Cardiac fibroblast (primary cell): ENCODE measurements at regions not wholly inside any gene's neighbourhood (a gene's known extent, or its start where the extent isn't known, plus 50 kb on each side); places are given as distances from the start of the nearest gene placed in this dataset.

Experiments
- DNase-seq, 2 donors: peaks; one replicate each; pipeline versions ENCODE4 v3.0.0 to v3.0.0-alpha.2; 2010; ENCODE audit warnings: low read depth in 2 of 2
- H3K4me3 ChIP-seq, 2 donors: replicated peaks in 1 of 2; 1 replicate in 1 of 2; 2 replicates in 1 of 2; pipeline ENCODE4 v1.5.1; 2011; ENCODE audit warnings: low read depth in 2 of 2, low read length in 2 of 2, mild to moderate bottlenecking in 2 of 2, moderate library complexity in 1 of 2
- CTCF ChIP-seq: IDR thresholded peaks from one replicate; pipeline ENCODE4 v1.5.1; 2011; ENCODE audit warnings: low read depth, mild to moderate bottlenecking, low read length, inconsistent platforms

GRCh38 chr2:152920846-152921245 is 202.4 kb downstream of the ARL6IP6 start:
- no peak overlapping the region for H3K4me3 ChIP-seq
- TF ChIP-seq CTCF = no peak
- no peak for DNase-seq

- H3K4me3 ChIP-seq = no peak overlapping the region
- no peak for DNase-seq
- TF ChIP-seq CTCF = no peak
Observed at GRCh38 chr2:152910970-152911369, 192.6 kb downstream of the ARL6IP6 start.

- no peak for TF ChIP-seq CTCF
- no peak for DNase-seq
- no peak overlapping the region for H3K4me3 ChIP-seq
Observed at GRCh38 chr2:152907046-152907445, 188.6 kb downstream of the ARL6IP6 start.

GRCh38 chr2:152894051-152894450 is 175.6 kb downstream of the ARL6IP6 start:
- DNase-seq = no peak
- no peak overlapping the region for H3K4me3 ChIP-seq
- TF ChIP-seq CTCF = no peak

GRCh38 chr2:152890736-152891135 is 172.3 kb downstream of the ARL6IP6 start:
- H3K4me3 ChIP-seq = no peak overlapping the region
- no peak for DNase-seq
- TF ChIP-seq CTCF = no peak

GRCh38 chr2:152883951-152884487 is 165.6 kb downstream of the ARL6IP6 start:
- no peak for DNase-seq
- no peak overlapping the region for H3K4me3 ChIP-seq
- no peak for TF ChIP-seq CTCF

- no peak for TF ChIP-seq CTCF
- no peak overlapping the region for H3K4me3 ChIP-seq
- DNase-seq = no peak
Observed at GRCh38 chr2:152881527-152881926, 163.1 kb downstream of the ARL6IP6 start.
